HG03469 (cell line): ENCODE measurements at regions not wholly inside any gene's neighbourhood (a gene's known extent, or its start where the extent isn't known, plus 50 kb on each side); places are given as distances from the start of the nearest gene placed in this dataset.

Experiments used
- ATAC-seq: cut with Tn5 transposase; IDR thresholded peaks from one replicate; pipeline ENCODE4 v1.9.1; 2021; ENCODE audit warnings: mild to moderate bottlenecking, moderate library complexity, moderate number of reproducible peaks; ENCODE audit not compliant: unreplicated experiment

DNA sequence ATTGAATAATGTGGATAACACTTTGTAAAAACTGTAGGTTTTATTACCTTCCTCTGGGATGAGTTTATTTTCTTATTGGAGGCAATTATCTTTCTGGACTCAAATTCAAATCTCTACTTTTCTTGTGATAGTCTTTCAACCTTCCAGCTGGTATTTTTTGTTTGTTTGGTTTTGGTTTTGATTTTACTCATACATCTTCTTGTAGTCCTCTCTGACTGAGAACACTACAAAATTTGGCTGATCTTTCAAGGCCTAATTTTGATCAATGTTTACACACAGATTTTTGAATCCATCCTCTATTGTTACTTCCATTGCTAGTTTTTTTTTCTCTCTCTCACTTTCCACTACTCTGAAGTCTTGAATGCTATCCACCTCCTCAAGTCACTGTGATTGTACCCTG, 303.8 kb upstream of the NECTIN3 start:
- ATAC-seq, result peak; percentile 67

DNA sequence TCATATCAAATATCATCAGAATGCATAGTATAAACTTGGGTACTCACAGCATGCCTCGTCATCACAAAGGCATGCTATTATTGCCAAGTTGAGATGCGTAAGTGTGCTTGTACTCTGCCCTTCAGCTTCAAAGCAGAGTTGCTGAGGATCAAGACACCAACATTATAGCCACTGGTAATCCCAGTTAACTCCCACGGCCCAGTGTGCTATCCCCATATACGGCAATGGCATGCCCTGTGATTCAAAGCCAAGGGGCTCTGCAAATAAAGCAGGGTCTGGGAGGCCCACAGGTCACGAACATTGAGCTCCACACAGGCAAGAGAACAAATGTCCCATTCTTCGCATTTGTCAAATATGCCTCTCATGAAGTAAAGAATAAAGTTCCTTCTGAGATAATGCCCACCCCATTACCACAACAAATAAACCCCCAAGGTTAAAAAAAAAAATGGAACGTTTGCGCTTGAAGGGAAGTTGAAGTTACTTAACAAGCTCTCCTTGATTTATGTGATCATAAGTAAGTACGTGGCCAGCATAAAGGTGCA, 298.1 kb upstream of the NECTIN3 start:
- ATAC-seq, result no peak

DNA sequence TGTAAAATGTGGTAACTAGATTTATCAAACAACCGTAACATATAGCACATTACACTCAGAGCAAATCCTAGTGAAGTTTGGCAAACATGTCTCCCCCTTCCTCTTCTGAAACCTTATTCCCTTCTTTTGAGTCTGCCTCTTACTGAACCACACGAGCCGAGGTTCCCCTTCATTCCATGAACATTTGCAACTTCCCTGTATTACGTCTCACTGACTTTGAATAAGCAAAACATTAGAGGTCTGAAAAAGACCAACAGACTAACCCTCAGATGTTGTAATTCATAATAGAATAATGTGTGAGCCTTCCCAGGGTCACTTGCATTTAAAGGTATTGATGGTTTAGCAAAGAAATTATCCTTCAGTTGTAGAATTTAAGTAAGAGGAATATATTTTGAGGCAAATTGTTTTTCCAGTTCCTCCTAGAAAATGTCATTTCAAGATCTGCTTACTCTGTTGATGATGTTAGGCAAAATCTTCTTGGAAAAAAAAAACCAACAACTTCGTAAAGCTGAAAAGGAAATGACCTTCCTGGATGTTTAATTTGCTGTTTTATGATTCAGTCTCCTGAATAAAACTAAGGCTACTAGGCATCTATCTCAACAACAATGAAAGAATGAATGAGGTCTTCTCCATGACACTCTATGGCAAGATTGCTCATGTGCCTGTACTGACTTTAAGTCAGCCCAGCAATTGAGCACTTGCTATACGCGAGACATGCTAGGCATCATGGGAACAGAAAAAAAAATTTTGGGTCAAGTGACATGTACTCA, 296.9 kb upstream of the NECTIN3 start:
- no peak for ATAC-seq

DNA sequence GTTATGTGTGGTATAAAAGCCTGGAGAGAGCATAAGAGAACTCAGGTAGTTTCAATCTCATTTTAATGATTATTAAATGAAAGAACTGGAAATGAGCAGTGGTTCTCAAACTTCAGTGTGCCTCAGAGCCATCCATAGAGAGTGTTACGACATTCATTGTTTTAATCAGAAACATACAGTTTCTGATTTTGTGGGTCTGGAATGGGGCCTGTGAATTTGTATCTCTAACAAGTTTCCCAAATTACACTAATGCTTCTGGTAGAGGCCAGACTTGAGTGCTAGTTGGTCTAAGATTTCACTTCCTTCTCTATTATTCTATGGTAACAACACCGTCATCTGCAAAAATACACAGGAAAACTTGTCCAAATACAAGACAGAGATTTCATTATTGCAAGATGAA, 292.0 kb upstream of the NECTIN3 start:
- ATAC-seq, result no peak

DNA sequence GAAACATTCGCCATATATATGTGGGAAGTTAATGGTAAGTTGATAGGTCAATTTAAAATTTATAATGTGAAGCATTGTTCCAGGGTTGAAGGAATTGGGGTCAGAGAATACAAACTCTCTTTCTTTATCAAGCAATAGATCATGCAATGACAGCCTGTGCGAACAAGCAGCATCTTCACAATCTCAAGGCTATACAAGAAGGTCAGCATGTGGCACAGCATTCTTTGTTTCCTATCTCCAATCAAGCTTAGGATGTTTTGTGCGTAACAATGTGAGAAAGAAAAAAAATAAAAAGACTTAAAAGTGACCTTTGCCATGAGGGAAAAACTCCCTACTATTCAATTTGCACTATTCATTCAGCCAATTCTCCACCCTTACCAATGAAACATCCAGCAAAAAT, 288.1 kb upstream of the NECTIN3 start:
- ATAC-seq, result no peak

DNA sequence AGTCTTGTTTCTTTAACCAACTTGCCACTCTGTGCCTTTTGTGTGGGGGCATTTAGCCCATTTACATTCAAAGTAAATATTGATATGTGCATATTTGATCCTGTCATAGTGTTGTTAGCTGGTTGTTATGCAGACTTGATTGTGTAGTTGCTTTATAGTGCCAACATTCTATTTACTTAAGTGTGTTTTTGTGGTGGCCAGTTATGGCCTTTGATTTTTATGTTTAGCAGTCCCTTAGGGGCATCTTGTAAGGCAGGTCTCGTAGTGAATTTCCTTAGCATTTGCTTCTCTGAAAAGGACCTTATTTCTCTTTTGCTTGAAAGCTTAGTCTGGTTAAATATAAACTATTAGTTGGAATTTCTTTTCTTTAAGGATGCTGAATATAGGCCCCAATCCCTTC, 282.8 kb upstream of the NECTIN3 start:
- no peak for ATAC-seq

DNA sequence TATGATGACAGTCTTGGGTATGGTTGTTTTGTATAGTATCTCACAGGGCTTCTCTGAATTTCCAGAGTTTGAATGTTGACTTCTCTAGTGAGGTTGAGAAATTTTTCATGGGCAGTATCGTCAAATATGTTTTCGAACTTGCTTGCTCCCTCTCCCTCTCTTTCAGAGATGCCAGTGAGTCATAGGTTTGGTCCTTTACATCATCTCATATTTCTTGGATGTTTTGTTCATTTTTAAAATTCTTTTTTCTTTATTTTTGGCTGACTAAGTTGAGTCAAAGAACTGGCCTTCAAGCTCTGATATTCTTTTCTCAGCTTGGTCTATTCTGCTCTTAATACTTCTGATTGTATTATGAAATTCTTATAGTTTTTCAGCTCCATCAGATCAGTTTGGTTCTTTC, 282.3 kb upstream of the NECTIN3 start:
- no peak for ATAC-seq

DNA sequence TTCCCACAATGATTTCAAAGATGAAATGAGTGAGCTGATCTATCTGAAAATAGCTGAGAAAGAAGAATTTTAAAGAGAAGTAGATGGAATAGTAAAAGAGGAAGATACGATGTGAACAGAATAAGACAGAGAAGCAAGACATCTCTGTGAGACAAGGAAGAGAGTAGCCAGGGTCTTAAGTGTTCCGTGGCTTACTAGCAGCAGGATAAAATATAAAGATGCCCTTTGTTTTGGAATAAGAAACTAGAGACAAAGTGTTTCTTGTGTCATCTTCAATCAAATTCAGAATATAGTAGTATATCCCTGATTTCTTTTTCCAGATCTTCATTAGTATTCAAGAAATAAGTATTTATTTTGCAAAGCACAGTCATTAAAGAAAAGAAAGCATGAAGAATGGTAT, 281.0 kb upstream of the NECTIN3 start:
- no peak for ATAC-seq

DNA sequence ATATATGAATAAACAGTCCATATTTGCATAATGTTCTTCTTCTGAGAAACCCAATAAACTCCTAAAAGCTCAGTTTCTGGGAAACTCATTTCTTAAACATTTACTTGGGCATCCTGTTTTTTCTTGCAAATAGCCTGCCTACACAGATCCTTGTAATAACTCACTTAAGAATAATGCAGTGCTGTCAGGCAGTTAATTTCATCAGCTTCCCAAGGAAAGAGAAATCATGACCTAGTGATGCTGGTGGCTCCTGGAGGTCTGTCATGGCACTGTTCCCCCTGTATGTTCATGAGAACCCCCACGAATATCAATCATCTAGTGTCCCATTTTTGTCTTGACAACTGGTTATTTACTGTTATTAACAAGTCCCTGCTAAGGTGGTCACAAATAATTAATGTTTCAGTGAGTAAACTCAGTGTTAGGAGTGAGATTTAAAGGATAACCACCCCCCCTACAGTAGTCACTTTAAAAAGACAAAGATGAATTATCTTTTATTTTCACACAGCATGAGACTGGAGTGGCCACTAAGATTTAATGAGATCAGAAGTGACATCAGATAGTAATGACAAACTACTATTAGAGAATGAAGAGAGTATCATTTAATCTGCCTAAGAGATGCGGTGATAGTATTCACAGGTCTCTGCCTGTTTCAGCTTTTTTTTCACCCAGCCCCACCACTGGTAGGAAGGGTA, 279.5 kb upstream of the NECTIN3 start:
- ATAC-seq, result no peak

DNA sequence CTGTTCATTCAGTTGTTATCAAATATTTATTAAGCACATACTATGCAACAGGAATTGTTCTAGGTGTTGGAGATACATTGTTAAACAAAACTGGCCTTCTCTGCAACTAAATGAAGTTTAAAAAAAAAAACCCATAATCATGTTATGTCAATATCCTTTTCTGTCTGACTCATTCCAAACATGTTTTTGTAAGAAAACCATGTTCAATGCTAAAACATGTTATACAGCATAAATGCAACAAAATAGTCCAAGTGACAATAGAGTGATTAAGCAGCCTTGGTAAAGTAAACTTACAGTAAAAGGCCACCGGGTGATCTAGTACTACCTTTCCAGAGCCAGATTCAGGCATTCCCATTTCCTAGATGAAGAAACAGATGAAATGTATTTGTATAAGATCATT, 278.0 kb upstream of the NECTIN3 start:
- no peak for ATAC-seq

DNA sequence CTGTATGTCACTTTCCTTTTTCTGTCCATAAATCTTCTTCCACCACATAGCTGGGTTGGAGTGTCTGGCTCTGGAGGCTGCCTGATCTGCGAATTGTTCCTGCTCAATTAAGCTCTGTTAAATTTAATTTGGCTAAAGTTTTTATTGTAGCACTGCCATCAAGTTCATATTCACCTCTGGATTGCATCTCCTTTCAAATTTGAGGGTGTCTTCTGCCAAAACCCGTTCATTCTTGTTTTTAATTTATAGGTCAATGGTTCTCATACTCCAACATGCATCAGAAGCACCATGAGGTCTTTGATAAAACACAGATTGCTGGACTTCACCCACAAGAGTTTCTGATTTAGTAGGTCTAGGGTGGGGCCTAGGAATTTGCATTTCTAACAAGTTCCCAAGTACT, 276.5 kb upstream of the NECTIN3 start:
- no peak for ATAC-seq

DNA sequence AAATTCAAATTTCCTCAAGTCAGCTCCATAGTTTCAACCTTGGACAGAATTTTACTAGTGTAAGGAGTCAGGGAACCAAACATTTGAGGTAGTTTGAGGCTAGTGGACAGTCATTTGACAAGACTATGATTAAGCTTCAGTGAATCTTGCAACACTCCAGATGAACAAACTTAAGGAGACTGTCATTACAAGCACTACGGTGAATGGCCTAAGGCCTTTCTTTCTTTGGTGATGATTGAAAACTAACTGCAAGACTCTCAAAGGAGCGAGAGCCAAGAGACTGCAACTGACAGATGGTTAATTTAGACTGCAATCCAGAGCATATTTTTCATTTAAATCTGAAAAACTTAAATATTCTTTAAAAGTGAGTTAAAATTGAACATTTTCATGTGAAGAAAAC, 272.3 kb upstream of the NECTIN3 start:
- ATAC-seq, result no peak

DNA sequence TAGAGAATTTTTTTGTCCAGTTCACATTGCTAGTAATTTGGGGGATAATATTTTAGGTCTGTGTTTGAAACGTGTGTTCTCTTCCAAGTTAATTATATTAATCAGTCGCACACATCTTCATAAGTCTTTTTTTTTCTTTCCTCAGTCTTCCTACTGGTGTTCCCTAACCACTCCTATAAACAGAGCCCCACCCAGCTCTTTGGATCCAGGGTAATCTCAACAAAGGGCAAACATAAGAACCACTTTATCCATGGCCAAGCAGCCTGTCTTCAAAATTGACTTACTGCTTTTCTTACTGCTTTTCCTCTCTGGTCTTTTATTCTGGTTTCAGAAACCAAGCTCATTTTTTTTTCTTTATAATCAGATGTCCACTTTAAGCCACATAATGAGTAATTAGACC, 266.8 kb upstream of the NECTIN3 start:
- no peak for ATAC-seq

DNA sequence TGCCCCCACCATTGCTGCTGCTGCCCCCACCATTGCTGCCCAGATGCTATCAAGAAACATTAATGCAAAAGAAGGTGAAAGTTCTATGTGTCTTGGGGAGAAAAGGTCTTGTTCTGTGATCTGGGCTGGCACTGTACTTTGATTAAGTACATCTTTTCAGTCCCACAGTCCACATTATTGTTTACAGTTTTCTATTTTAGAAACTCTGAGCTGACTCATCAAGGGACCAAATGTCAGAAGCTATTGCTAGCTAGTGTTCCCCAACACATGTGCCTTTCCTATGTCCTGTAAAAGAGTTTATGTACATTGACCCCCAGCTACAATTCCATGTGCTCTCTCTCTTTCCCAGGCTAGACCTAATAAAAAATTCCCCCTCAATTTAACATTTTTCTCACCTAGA, 264.7 kb upstream of the NECTIN3 start:
- no peak for ATAC-seq

DNA sequence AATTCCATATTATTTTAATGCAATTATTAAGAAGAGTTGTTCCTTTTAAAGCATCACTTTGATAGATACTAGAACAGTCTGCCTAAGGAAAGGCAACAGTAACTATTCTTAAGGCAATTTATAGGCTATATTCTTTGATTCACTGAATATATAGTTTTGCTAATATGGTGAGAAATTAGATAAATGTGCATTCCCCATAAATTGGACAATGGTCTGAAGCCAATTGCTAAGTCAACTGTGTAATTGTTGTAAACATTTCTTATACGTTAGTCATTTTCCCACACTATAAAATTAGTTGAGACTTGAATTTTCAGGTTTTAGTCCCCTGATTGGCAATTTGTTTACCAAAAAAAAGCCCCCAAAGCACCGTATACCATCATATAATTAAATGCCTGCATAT, 263.0 kb upstream of the NECTIN3 start:
- ATAC-seq, result no peak

DNA sequence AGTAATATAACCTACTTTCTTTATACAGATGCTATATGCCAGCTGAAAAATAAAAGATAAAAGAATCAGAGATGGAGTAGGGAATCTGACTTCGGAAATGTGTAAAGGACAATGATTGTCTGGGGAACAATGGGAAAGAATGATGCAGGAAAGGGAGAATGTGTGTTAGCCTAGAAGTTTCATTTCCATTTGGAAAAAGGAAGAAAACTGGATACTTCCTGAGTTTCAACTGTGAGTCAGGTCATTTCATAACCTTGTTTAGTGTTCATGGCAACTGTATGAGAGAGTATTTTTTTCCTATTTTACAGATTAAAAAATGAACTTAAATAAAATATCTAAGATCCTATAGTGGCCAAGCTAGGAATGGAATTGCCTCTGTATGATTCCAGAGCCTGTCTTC, 261.3 kb upstream of the NECTIN3 start:
- ATAC-seq, result no peak

DNA sequence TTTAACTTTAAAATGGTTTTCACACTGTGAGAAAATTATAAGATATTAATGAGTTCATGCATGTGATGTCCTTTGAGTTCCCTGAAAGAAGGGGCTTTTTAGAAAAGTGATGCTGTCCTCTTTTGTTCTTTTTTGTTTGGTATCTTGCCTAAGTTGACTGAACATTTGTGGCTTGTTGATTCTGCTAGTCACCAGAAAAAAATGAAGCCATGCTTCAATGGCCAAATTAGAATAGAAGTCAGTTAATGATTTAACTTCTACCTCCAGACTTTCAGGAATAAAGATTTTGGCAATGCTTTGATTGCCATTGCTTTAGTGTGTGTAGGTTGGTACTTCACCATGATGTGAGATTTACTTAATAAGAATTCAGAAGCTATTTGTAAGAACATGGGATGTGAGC, 260.6 kb upstream of the NECTIN3 start:
- no peak for ATAC-seq

DNA sequence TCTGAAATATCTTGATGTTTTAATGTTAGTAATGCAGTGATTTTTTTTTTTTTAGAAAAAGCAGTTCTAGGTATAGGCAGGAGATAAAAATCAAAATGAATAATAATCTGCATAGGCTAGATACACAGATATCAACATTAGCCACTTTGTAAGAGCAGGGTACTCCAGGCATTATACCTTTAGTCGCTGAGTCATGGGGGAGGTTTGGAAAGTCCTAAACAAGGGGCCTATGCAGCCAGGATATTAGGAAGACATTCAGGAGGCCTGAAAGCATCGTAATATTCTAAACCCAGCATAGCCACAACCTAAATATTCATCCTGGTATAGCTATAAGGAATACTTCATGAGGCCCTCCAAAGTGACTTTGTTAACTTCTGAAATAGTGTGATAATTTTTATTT, 258.1 kb upstream of the NECTIN3 start:
- no peak for ATAC-seq

DNA sequence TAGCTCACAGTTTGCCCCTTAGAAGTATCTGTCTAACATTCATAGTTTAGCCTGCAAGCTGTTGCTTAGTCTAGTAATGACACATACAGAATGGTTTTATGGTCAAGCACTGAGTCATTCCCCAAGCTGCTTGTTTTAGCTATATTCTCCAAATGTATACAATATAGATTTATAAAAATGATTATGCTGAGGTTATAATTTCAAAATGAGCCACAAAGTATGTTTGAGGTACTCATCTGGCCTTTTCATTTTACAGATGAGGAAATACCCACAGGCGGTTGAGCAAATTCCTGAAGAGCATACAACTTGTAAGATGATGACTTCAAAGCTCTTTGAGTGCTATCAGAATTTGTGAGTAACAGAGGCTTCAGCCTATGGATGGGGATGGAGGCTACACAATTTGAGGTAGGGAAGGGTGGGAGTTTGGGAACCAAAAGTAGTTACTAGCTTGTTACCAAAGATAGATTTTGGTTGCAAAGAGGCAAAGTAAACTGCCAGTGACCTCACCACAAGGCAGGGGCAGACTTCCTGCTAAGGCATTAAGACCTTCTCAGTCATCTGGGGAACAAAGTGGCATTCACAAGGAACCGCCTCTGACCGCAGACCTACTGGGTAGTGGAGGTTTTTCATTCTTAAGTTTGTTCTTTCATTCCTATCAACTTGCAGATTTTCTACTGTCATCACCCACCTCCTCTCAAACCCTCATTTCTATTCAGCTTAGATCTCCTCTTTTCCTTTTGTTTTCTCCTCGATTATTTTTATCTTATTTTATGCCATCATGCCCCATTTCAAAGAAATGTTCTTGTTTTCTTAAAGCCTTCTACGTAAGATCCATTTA, 257.2 kb upstream of the NECTIN3 start:
- peak; percentile 85 for ATAC-seq

DNA sequence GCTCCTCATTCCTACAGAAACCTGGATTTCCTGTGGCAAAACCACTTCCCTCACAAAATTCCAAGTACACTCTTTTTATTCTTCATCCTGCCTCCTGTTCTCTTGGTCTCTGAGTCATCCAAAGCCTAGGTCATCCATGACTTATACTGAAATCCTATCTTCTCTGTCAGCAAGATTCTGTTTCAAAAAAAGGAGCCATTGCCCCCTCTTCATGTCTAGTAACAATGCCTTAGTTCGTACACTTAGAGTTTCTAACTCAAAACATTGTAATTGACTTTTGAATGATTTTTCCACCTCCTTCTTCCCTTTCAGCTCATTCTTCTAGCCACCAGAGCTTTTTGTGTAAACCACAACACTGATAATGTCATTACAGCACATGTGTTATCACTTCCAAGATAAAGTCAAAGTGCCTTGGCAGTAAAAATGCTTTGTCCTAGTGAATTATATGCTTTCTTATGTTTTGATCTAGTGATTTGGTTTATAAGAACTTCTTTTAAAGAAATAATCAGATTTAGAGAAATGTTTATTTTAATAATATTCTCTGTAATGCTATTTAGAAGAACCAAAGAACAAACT, 256.5 kb upstream of the NECTIN3 start:
- ATAC-seq, result no peak

DNA sequence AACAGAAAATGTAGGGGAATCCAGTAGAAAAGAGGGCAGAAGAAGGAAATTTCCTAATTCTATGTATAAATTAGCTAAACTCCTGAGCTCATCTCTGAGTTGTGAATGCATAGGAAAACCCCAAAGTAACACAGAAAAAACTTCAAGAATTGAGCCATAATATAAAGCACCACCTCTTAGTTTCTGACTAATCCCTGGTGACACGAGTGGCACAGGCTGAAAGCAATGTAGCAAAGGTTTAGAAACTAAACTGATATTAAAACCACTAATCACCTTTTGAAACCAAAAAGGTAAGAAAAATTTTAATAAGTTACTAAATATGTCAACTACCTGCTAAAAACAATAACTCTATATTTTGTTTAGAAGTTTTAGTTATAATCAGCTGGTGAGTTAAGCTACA, 255.6 kb upstream of the NECTIN3 start:
- ATAC-seq, result peak; percentile 32
